H9 (cell line): ENCODE measurements at regions not wholly inside any gene's neighbourhood (a gene's known extent, or its start where the extent isn't known, plus 50 kb on each side); places are given as distances from the start of the nearest gene placed in this dataset.

ENCODE experiments used
- DNase-seq: peaks from one replicate; pipeline ENCODE4 v3.0.0-alpha.2; 2017
- H2AFZ ChIP-seq: one replicate; pipeline ENCODE4 v1.6.1; 2013; ENCODE audit warnings: mild to moderate bottlenecking, low read length, control low read depth, moderate library complexity
- H2AK5ac ChIP-seq: 2 replicates; pipeline ENCODE4 v1.6.1; 2013; ENCODE audit warnings: low read length, control low read depth, mixed read lengths; ENCODE audit not compliant: insufficient read length
- H2BK120ac ChIP-seq: one replicate; pipeline ENCODE4 v1.6.1; 2013; ENCODE audit warnings: low read depth, mild to moderate bottlenecking, low read length, control low read depth, inconsistent platforms; ENCODE audit not compliant: poor library complexity, severe bottlenecking
- H2BK12ac ChIP-seq: 2 replicates; pipeline ENCODE4 v1.6.1; 2013; ENCODE audit warnings: low read length, control low read depth, mixed read lengths, low read depth; ENCODE audit not compliant: insufficient read length
- H2BK15ac ChIP-seq: 2 replicates; pipeline ENCODE4 v1.6.1; 2013; ENCODE audit warnings: low read depth, low read length, control low read depth
- H2BK20ac ChIP-seq: one replicate; pipeline ENCODE4 v1.6.1; 2013; ENCODE audit warnings: low read depth, mild to moderate bottlenecking, low read length, control low read depth, inconsistent platforms; ENCODE audit not compliant: poor library complexity, severe bottlenecking
- H2BK5ac ChIP-seq: 2 replicates; pipeline ENCODE4 v1.6.1; 2013; ENCODE audit warnings: low read length, control low read depth, mixed read lengths; ENCODE audit not compliant: insufficient read length
- H3K14ac ChIP-seq: 2 replicates; pipeline ENCODE4 v1.6.1; 2013; ENCODE audit warnings: low read length, control low read depth; ENCODE audit not compliant: insufficient read depth
- H3K18ac ChIP-seq: 2 replicates; pipeline ENCODE4 v1.6.1; 2013; ENCODE audit warnings: low read depth, mild to moderate bottlenecking, mixed read lengths, low read length, control low read depth; ENCODE audit not compliant: insufficient read length
- H3K23ac ChIP-seq: 2 replicates; pipeline ENCODE4 v1.6.1; 2013; ENCODE audit warnings: low read length, control low read depth, mixed read lengths, low read depth; ENCODE audit not compliant: insufficient read length
- H3K23me2 ChIP-seq: 2 replicates; pipeline ENCODE4 v1.6.1; 2013; ENCODE audit warnings: low read depth, mild to moderate bottlenecking, mixed read lengths, low read length, control low read depth; ENCODE audit not compliant: insufficient read length, poor library complexity, severe bottlenecking
- H3K27ac ChIP-seq: 2 replicates; pipeline ENCODE4 v1.5.1; 2013; ENCODE audit warnings: low read length, control low read depth, mixed read lengths, low read depth; ENCODE audit not compliant: insufficient read length
- H3K27me3 ChIP-seq: 2 replicates; pipeline ENCODE4 v1.6.1; 2013; ENCODE audit warnings: low read length, control low read depth, inconsistent platforms; ENCODE audit not compliant: insufficient read depth
- H3K4ac ChIP-seq: 2 replicates; pipeline ENCODE4 v1.6.1; 2013; ENCODE audit warnings: low read depth, mild to moderate bottlenecking, control low read depth, inconsistent platforms, low read length, moderate library complexity
- H3K4me1 ChIP-seq: 2 replicates; pipeline ENCODE4 v1.6.1; 2013; ENCODE audit warnings: low read length, control low read depth, inconsistent platforms; ENCODE audit not compliant: insufficient read depth
- H3K4me2 ChIP-seq: 2 replicates; pipeline ENCODE4 v1.6.1; 2013; ENCODE audit warnings: low read length, control low read depth, mixed read lengths; ENCODE audit not compliant: insufficient read length, insufficient read depth
- H3K56ac ChIP-seq: 2 replicates; pipeline ENCODE4 v1.6.1; 2013; ENCODE audit warnings: low read depth, mild to moderate bottlenecking, mixed read lengths, low read length, control low read depth; ENCODE audit not compliant: insufficient read length
- H3K79me1 ChIP-seq: 2 replicates; pipeline ENCODE4 v1.6.1; 2013; ENCODE audit warnings: low read depth, mild to moderate bottlenecking, moderate library complexity, low read length, control low read depth, inconsistent platforms; ENCODE audit not compliant: insufficient read depth, poor library complexity, severe bottlenecking
- H3K79me2 ChIP-seq: 2 replicates; pipeline ENCODE4 v1.6.1; 2013; ENCODE audit warnings: low read length, control low read depth, inconsistent platforms; ENCODE audit not compliant: insufficient read depth
- H3K9ac ChIP-seq: 2 replicates; pipeline ENCODE4 v1.6.1; 2013; ENCODE audit warnings: low read length, control low read depth, mixed read lengths; ENCODE audit not compliant: insufficient read length; ENCODE audit errors: extremely low read depth
- H3K9me3 ChIP-seq: one replicate; pipeline ENCODE4 v1.6.1; 2013; ENCODE audit warnings: low read depth, low read length, inconsistent platforms; ENCODE audit not compliant: control insufficient read depth
- H3T11ph ChIP-seq: one replicate; pipeline ENCODE4 v1.6.1; 2013; ENCODE audit warnings: mild to moderate bottlenecking, low read length, control low read depth, inconsistent platforms
- H4K20me1 ChIP-seq: one replicate; pipeline ENCODE4 v1.6.1; 2013; ENCODE audit not compliant: control insufficient read depth, insufficient read length, insufficient read depth
- H4K5ac ChIP-seq: 2 replicates; pipeline ENCODE4 v1.6.1; 2013; ENCODE audit warnings: low read depth, mild to moderate bottlenecking, mixed read lengths, low read length, control low read depth; ENCODE audit not compliant: insufficient read length
- H4K8ac ChIP-seq: replicated peaks from 2 replicates; pipeline ENCODE4 v1.6.1; 2013; ENCODE audit warnings: low read length, control low read depth, mixed read lengths, low read depth; ENCODE audit not compliant: insufficient read length
- H4K91ac ChIP-seq: 2 replicates; pipeline ENCODE4 v1.6.1; 2013; ENCODE audit warnings: low read depth, mild to moderate bottlenecking, moderate library complexity, mixed read lengths, low read length, control low read depth; ENCODE audit not compliant: insufficient read length
- H3K27ac Mint-ChIP-seq, 3 experiments: 2 replicates in 2 of 3; 3 replicates in 1 of 3; pipeline ENCODE4 v1.8.0; 2020 to 2021; ENCODE audit warnings: mixed read lengths in 3 of 3, mild to moderate bottlenecking in 1 of 3, moderate library complexity in 1 of 3
- H3K27me3 Mint-ChIP-seq: 2 replicates; pipeline ENCODE4 v1.8.0; 2021; ENCODE audit warnings: low read depth, mild to moderate bottlenecking, moderate library complexity, mixed read lengths
- H3K36me3 Mint-ChIP-seq, 3 experiments: 2 replicates in 2 of 3; 3 replicates in 1 of 3; pipeline ENCODE4 v1.8.0; 2020 to 2021; ENCODE audit warnings: low read depth in 3 of 3, mixed read lengths in 3 of 3; ENCODE audit not compliant: insufficient read depth in 1 of 3
- H3K4me1 Mint-ChIP-seq, 2 experiments: 2 replicates each; pipeline ENCODE4 v1.8.0; 2020; ENCODE audit warnings: mixed read lengths in 2 of 2
- H3K4me3 Mint-ChIP-seq, 2 experiments: 2 replicates in 1 of 2; 3 replicates in 1 of 2; pipeline ENCODE4 v1.8.0; 2020 to 2021; ENCODE audit warnings: mild to moderate bottlenecking in 2 of 2, mixed read lengths in 2 of 2, moderate library complexity in 1 of 2
- H3K9me3 Mint-ChIP-seq, 2 experiments: 2 replicates in 1 of 2; 3 replicates in 1 of 2; pipeline ENCODE4 v1.8.0; 2020; ENCODE audit warnings: mild to moderate bottlenecking in 2 of 2, mixed read lengths in 2 of 2, moderate library complexity in 1 of 2
- CTCF ChIP-seq: fragments of 200-600 bp; sonication (generic); conservative IDR thresholded peaks from 3 replicates; pipeline ENCODE4 v1.8.0; 2021; ENCODE audit warnings: antibody characterized with exemption, mild to moderate bottlenecking

- H3K27me3 Mint-ChIP-seq: no peaks in the 10 kb centered on the region
- no peak overlapping the region for H3K4ac ChIP-seq
- H4K20me1 ChIP-seq: no peaks in the 10 kb centered on the region
- no peaks in the 10 kb centered on the region for H3K36me3 Mint-ChIP-seq
- no peaks in the 10 kb centered on the region for H3K4me1 ChIP-seq
- no peak overlapping the region for H4K5ac ChIP-seq
- no peaks in the 10 kb centered on the region for H3K9me3 ChIP-seq
- H3K23me2 ChIP-seq: no peaks in the 10 kb centered on the region
- no peak overlapping the region for H3K4me2 ChIP-seq
- no peak overlapping the region for H3K9ac ChIP-seq
- H2BK12ac ChIP-seq: no peak overlapping the region
- no peak overlapping the region for H2BK15ac ChIP-seq
- H3K18ac ChIP-seq: no peak overlapping the region
- H3T11ph ChIP-seq: no peak overlapping the region
- no peak overlapping the region for H2AK5ac ChIP-seq
- no peaks in the 10 kb centered on the region for H3K79me1 ChIP-seq
- no peak overlapping the region for H3K27ac Mint-ChIP-seq
- no peak overlapping the region for H2BK5ac ChIP-seq
- no peak overlapping the region for H3K14ac ChIP-seq
- no peaks in the 10 kb centered on the region for H3K27me3 ChIP-seq
- no peaks in the 10 kb centered on the region; a peak in 2 of 4 replicates for H3K4me1 Mint-ChIP-seq
- H3K23ac ChIP-seq: no peak overlapping the region
- H3K4me3 Mint-ChIP-seq: no peak overlapping the region
- no peak overlapping the region for H4K91ac ChIP-seq
- no peak overlapping the region for H4K8ac ChIP-seq
- H3K79me2 ChIP-seq: no peaks in the 10 kb centered on the region
- H3K9me3 Mint-ChIP-seq: no peaks in the 10 kb centered on the region
- no peak overlapping the region for H2BK20ac ChIP-seq
- no peak overlapping the region for H3K27ac ChIP-seq
- no peak overlapping the region for H3K56ac ChIP-seq
- H2AFZ ChIP-seq: no peak overlapping the region
- H2BK120ac ChIP-seq: no peak overlapping the region
- TF ChIP-seq CTCF: no peak
- DNase-seq: no peak
These were observed 360.6 kb upstream of the FLRT2 start for GRCh38 chr14:85169381-85169780.
